DMS153 treated with DMSO at 0.1 percent for 48 hours (cell line): ENCODE measurements at regions not wholly inside any gene's neighbourhood (a gene's known extent, or its start where the extent isn't known, plus 50 kb on each side); places are given as distances from the start of the nearest gene placed in this dataset.
"Not testable (repeated sequence)": the region's sequence is repeated elsewhere in the genome, so short reads cannot be mapped to it uniquely, and the experiment has no call there.

Source experiments
- DNase-seq: peaks from one replicate; lab custom pipeline; 2025; ENCODE audit not compliant: unreplicated experiment; lab: John Stamatoyannopoulos, UW

GRCh38 chr7:17554341-17555015, 256.0 kb downstream of the AHR start:
- no peak for DNase-seq

GRCh38 chr7:17556247-17556956, 257.9 kb downstream of the AHR start:
- DNase-seq: no peak

- no peak for DNase-seq
Measured at GRCh38 chr7:17557251-17557671, 258.8 kb downstream of the AHR start.

GRCh38 chr7:17558135-17558534, 259.7 kb downstream of the AHR start:
- DNase-seq: no peak

GRCh38 chr7:17558558-17559332, 260.3 kb downstream of the AHR start:
- DNase-seq: peak; percentile 16

- DNase-seq: peak; percentile 27
Measured at GRCh38 chr7:17559388-17559787, 260.9 kb downstream of the AHR start.

GRCh38 chr7:17560516-17560915, 262.1 kb downstream of the AHR start:
- no peak for DNase-seq

- DNase-seq: no peak
Measured at GRCh38 chr7:17560966-17561365, 262.5 kb downstream of the AHR start.

- DNase-seq: no peak
Measured at GRCh38 chr7:17564678-17565212, 266.3 kb downstream of the AHR start.

- DNase-seq: no peak
Measured at GRCh38 chr7:17580141-17580540, 281.7 kb downstream of the AHR start.

- no peak for DNase-seq
Measured at GRCh38 chr7:17580856-17581255, 282.4 kb downstream of the AHR start.

- no peak for DNase-seq
Measured at GRCh38 chr7:17581301-17581700, 282.8 kb downstream of the AHR start.

GRCh38 chr7:17582696-17583095, 284.2 kb downstream of the AHR start:
- DNase-seq: not testable (repeated sequence)

- DNase-seq: no peak
Measured at GRCh38 chr7:17583786-17584185, 285.3 kb downstream of the AHR start.

GRCh38 chr7:17584822-17585221, 286.4 kb downstream of the AHR start:
- DNase-seq: no peak

GRCh38 chr7:17586711-17587110, 288.3 kb downstream of the AHR start:
- no peak for DNase-seq

GRCh38 chr7:17588730-17589129, 290.3 kb downstream of the AHR start:
- DNase-seq: no peak

- DNase-seq: no peak
Measured at GRCh38 chr7:17589671-17590070, 291.2 kb downstream of the AHR start.

GRCh38 chr7:17590221-17590620, 291.8 kb downstream of the AHR start:
- no peak for DNase-seq

GRCh38 chr7:17593819-17594419, 295.5 kb downstream of the AHR start:
- DNase-seq: no peak

- no peak for DNase-seq
Measured at GRCh38 chr7:17595546-17595945, 297.1 kb downstream of the AHR start.
